ENCODE measurements at regions not wholly inside any gene's neighbourhood (a gene's known extent, or its start where the extent isn't known, plus 50 kb on each side); places are given as distances from the start of the nearest gene placed in this dataset.

DNA sequence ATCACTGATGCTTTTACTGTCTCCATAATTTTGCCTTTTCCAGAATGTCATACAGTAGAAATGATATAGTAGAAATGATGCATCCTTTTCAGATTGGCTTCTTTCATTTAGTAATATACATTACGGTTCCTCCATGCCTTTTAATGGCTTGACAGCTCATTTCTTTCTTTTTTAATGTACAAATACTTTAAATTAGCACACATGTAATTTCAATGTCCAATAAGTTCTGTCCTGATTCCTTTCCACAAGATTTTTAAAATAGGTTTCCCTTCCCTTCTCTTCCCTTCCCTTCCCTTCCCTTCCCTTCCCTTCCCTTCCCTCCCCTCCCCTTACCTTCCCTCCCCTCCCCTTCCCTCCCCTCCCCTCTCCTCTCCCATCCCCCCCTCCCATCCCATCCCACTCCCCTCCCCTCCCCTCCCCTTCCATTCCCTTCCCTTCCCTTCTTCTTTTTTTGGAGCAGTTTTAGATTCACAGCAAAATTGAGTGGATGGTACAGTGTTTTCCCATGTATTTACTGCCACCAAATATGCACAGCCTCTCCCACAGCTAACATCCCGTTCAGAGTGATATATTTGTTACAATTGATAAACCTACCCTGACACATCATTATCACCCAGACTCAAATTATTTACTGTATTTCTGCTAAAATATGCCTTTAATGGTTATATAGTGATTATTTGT is 398.8 kb downstream of the RNF144B start:
- no peak for DNase-seq

DNA sequence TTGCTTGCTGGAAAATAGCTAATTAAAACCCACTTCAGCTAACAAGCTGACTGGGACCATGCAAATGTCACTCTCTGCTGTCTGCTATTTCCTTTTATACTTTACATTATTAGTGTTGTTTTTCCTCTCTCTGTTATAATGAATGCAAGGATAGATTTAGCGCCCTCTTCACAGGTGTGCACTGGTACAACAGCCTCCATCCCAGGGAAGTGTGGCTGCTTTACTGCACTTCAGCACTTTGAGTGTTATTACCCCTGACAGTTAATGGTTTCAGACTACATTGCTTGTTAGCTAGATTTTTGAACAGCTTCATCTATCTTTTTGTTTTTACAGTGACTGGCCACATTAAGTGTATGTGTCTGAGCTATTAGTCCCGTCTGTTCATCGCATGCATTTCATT is 405.7 kb downstream of the RNF144B start:
- no peak for DNase-seq

DNA sequence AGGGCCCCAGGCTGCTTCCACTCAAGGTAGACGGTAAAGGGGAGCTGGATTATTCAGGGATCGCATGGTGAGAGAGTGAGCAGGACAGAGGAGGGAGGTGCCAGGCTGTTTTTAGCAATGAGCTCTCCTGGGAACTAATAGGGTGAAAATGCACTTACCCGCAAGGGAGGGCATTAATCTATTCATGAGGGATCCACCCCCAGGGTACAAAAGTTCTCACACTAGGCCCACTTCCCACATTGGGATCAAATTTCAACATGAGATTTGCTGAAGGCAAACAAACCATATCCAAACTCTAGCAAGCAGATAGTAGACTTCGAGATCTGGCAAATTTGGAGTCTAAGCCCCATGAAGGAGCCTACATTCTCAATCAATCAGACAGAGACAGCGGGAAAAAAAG is 408.6 kb downstream of the RNF144B start:
- no peak for DNase-seq

DNA sequence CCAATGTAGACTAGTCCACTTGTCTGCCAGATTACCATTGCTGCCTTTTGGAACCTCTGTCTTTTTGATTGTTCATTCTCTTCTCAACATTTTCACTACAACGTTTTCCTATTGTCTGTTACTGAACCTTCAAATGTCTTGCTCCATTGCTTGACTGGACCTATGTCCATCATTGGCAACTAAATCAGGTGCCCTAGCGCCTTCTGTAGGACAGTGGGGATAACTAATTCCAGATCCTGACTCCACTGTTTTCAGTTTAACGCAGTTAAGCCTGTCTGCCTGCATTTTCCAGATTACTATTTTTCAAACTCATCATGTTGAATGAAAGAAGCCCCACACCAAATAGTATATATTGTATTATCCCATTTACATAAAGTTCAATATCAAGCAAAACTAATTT is 433.6 kb downstream of the RNF144B start:
- DNase-seq, result no peak

DNA sequence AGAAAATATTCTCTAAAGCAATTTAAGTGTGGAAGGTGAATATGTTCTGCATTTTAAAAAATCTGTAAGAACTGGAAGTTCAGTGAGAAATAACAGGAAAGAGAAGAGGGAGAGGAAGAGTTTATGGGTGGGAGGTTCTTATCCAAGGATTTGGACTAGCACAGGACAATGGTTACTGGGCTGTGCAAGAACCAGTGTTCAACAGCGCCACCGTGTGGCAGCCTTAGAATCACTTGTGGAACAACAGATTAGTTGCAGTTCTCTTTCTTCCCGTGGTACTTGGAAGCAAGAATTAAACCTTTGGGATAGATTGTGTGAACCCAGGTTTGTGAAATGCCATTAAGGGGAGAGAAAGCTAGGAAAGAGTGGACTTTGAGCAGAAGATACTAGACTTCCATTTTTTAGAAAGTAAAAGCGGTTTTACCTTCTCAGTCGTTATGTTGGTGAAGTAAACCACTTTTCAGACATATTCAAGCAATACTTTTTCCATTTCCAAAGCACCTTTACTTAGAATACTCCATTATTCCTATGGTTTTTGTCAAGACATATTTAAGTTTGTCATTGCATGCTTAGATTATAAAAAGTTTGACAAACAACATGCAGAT is 436.7 kb downstream of the RNF144B start:
- no peak for DNase-seq

DNA sequence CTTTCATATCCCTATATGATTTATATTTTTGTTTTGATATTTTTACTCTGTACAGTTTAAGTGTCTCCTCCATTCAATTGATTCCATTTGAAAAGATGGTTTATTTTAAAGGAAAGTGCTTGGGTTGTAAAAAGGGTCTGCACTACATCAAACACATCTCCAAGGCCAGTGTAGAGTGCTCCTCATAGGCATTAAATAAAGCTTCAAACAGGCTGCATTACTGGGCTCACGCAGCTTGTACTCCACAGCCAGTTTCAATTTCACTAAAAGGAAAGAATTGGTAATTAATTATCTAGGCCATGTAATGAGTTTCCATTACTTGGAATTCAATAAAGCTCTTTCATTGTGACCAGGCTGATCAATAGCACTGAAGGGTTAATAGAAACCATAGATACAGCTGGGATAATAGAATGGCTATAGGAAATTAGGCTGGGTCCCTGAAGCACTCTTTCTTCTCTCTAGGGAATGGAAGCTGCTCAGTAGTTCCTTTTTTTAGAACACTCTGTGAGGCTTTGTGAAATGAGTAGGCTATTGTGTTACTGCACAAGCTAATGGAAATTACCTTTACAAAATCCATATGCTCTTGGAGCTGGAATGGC is 442.2 kb downstream of the RNF144B start:
- no peak for DNase-seq

DNA sequence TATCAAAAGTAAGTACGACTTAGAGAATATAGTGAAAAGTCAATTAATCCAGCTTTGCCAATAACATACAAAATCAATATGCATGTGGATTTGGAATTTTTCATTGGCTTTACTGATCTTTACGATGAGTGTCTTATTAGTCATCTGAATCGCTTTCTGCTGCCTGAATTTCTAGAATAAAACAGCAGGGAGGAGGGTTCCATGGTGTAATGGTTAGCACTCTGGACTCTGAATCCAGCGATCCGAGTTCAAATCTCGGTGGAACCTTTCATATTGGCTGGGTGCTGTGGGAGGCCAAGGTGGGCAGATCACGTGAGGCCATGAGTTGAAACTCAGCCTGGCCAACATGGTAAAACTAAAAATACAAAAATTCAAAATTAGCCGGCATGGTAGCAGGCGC is 448.8 kb downstream of the RNF144B start:
- DNase-seq, result no peak

DNA sequence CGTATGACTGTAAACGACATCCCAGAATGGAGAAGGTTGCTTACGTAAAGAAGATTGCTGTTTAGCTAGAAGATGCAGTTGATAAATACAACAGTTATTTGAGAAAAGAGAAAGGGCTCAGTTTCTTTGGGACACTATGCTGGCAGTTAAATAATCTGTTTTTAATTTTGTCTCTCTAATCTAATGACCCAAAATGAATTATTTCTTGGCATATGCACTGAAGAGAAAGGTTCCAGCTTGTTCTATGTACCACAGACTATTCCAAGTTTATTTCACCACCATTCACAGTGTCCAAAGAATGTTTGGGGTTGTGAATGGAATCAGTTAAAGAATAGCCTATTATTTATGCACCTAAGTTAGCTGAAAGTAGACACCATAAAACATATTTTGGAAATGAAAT is 449.9 kb downstream of the RNF144B start:
- no peak for DNase-seq

DNA sequence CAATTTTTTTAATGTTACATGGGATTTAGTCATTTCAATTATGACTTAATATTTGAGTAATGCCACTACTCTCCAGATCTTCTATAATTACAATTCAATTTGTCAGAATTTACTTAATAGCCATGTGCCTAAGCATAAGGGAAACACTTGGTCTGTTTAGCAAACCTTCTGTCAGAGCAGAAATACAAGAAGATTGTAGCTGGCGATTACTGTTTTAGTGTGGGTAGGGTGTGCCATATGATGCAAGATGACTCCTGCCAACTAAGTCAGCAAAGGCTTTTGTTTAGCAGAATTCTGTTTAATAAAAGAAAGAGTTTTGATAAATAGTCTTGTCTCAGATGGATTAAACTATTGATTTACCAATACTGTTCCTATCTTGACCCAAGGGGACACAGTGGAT is 455.4 kb downstream of the RNF144B start:
- no peak for DNase-seq

DNA sequence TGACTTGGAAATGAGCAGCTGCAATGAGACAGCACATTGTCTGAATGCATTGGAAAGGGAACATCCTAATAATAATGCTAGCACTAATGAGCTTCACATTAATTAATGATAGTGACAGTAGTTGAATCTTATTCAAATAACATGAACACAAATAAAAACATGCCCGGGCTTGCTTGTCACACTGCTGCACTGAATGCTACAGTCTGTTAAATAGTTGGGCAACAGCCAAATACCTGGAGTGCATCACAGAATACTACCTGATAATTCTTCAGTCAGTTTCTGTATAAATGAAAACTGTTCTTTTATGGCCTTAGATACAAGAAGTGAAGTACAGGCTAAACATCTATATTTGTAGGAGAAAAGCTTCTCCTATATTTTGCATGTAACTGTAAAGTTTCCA is 458.7 kb downstream of the RNF144B start:
- DNase-seq, result no peak

DNA sequence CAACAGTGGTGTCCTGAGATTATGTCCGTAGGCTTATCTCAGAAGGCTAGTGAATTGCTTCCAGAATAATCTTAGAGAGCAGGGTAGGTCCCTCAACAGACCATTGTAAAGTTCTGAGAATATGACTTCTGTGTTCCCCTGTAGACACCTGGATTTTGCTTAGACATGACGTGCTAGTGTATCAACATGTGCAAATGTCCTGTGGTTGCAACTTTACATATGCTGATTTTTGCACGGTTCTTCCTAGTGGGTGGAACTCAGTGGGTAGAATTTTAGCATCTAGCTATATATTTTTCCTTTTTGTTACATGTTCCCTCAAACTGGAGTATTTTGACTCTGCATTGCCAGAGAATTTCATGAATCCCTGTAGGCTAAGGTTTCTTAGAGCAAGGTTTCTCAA is 459.2 kb downstream of the RNF144B start:
- no peak for DNase-seq

DNA sequence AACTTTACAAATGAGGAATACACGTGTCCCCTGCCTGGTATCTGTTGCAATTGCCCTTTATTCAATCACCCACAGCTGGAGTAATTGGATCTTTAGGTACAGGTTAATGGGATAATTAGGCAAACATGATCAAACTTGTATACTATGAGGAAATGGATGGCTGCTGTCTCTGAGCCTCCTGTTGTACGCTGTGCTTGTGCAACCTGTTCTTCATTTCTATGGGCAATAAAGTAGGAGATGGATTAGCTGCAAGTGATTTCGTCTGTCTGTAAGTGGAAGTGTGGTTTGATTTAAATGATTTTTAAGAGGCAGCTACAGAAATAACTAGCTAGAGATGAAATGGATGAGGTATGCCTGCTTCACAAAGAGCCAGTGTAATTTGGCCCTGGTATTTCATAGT is 474.1 kb downstream of the RNF144B start:
- no peak for DNase-seq

DNA sequence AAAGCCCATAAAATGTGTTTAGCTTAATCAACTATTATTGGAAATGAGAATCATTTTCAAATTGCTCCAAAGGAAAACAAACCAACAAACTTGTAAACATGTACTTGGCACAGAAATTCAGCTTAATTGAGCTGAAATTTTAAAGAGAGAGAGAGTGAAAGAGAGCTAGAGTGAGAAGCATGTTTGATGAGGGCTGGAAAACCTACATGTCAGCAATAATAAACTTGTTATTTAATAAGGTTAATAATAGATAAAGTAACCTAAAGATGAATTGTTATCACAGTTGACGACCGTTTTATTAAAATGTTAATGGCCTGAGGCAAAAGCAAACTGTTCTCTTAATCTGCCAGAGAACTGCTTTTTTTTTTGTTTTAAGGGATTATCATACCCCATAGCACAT is 496.1 kb downstream of the RNF144B start:
- DNase-seq, result no peak

DNA sequence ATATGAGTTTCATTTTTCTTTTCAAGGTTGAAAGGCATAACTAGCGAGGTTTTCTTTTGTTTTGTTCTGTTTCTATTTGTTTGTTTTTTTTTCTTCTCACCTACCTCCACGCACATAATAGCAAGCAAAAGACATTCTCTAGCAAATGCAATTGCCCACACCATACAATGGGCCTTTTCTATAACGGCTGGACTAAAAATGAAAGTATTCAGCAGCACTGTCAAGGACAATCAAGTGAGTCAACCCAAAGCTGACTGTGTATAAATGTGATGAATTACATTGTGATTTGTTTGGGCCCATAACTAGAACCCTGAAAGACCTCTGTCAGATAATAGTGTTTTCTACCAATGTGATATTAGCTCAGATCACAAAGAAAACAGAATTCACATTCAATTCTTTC is 496.7 kb downstream of the RNF144B start:
- no peak for DNase-seq

DNA sequence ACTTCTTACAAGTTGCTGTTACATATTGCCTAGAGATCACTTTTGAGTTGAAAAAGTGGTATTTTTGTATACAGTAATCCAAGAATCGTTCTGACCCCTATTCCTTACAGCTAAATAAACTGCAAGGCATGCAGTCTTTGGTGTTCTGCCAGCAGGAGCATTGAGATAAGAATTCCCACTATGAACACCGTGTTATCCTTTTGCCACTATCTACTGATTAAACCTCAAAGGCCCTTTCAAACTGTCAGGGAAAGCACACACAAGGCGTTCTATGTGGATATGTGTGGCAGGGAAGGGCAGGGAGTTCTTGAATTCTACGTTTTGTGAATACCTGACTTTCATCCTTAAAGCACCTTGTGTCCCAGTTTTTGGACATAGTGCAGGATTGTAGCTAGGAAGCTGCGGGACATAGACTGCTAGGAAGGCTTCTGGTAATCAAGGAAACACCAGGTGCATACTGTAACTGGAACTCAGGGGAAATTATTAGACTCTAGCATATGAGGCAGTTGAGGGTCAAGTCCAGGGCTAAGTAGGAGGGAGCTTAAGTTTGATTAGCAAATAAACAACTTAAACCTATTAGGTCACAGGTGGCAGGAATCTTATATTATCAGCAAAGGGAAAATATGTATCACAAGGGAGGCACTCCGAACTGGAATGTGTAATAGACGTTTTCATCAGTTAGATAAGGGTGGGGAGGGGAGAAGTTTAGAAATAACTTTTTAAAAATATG is 506.6 kb downstream of the RNF144B start:
- DNase-seq, result no peak

DNA sequence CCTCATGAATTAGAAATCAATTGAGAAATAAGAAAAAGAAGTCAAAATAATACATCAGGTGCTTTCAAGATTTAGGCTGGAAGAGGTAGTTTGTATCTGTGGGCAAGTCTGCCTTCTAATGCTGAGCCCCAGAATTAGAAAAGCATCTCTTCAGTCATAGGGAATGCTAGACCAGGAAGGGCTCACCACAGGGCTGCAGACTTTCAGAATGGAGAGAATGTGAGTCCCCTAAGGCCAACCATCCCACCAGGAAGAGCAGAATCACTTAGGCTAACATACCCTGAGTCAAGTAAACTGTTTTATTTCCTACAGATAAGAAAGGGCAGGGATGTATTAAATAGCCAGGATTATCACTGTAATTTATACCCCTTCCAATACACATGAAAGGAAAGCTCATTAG is 510.2 kb downstream of the RNF144B start:
- DNase-seq, result no peak

DNA sequence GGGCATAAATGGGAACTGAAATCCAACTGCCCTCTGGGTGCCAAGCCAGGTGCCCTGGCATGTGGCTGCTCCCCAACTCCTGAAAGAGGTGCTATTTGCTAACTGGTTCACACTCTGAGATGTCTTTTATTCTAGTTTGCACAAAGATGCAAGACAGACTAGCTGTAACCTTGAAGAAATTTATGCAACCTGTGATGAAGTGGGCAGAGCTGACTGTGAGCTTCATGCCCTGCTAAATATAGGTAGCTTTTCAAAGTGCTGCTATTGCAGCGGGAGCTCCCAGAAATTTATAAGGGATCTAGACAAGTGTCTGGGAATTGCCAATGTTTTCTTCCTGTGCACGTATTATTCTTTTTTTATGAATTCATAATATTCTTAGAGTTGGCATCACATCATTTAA is 517.5 kb downstream of the RNF144B start:
- DNase-seq, result no peak

DNA sequence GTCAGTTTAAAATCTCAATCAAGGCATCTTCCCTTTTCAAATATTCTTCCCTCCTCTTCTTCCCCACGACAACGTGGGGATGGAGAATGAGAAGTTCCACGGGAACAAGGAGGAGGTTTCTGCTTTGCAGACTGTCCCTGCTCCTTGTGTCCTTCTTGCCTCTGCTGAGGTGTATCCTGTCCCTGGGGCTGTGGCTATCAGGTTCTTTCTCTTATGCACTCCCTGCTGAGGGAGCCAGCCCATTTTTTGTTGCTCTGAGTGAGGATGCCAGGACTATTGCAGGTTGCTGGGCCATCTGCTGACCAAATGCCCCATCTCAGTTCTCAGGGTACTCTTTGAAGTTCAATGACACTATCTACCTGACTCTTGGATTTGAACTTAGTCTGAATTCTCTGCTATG is 533.6 kb downstream of the RNF144B start:
- no peak for DNase-seq

DNA sequence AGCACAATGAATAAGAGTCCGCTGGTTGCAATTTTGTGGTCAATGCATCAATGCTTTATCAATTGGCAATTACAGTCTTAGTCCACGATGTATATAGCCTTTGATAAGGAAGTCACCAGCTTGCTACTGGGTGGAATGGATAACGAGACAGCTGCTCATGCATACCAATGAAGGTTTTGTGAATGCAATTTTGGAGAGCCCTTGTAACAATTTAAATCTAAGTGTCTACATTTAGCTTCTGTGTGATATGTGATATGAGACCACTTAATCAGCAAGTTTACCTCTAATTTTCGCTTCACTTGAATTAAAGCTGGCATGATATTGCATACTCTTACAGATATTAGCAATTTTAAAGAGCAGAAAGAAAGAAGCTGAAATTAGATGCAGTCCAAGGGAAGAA is 543.9 kb downstream of the RNF144B start:
- DNase-seq, result no peak

DNA sequence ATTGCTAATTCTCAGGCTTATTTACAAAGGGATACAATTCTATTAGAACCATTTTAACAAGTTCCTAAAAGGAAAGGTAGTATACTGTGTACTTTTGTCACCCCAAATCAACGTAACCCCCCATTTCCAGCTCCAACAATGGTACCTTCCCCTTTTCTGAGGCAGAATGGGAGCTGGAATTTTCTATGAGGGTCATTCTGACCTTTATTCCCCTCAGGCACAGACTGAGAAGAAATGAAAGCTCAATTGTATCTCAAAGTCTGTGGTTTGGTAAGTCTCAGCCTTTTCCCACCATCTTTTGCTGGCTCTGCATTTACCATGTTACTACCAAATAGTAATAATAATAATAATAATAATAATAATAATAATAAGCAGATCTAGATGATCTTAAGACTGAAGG is 571.0 kb downstream of the RNF144B start:
- no peak for DNase-seq

DNA sequence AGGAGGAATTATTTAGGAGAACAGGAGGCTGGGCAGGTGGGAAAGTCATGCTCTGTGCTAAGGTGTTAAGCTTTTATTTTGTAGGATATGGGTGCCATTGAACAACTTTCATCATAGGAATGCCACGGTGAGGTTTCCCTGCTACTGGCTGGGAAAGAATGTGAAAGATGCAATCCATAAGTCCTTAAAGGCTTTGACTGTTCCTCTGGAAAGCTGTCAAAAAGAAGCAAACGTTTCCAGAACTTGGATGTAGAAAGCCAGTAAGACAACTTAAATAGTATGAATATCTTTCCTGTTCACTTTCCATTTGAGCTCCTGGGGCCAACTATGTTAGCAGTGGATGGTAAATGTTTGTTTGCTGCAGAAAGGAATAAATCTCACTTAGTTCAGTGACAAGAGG is 574.4 kb downstream of the RNF144B start:
- DNase-seq, result no peak

DNA sequence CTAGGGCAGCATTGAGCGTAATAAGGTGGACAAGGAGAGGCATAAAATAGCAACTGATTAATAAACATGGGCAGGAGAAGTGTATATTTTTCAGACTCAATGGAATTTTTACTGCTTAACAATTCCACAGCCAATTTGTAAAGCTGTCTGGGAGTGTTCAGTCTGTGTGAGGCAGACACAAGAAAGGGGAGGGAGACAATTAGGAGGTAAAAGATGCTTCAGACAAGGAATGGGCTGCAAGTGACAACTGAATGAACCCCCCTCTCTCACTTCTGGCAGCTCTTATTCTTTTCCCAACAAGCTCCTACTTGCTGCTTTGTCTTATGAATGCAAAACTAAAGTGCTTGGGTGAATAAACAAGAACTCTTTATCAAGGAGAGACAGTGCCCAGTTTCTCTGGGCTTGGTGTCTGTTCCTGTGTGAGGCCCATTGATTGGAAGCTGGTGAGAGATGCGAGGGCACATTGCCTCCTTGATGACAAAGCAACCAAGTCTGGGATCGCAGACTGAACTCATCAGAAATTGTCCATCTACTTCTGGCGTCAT is 575.3 kb downstream of the RNF144B start:
- DNase-seq, result no peak

DNA sequence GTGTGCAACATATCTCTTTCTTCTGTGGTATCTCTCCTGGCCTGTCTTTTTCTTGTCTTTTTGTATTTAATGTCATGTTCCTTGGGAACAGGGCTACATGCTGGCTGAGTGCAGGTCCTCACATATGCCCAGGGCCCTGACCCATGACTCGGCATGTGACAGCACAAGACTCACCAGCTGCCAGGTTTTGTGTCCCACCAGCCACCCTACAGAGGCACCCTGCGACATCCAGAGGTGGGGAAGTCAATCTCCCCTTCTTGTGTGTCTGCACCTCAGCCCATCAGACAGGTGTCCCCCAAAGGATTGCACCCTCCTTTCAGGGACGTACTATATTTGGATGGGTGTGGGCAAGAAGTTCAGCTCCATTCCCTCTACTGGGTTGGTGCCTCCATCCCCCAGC is 576.3 kb downstream of the RNF144B start:
- no peak for DNase-seq

DNA sequence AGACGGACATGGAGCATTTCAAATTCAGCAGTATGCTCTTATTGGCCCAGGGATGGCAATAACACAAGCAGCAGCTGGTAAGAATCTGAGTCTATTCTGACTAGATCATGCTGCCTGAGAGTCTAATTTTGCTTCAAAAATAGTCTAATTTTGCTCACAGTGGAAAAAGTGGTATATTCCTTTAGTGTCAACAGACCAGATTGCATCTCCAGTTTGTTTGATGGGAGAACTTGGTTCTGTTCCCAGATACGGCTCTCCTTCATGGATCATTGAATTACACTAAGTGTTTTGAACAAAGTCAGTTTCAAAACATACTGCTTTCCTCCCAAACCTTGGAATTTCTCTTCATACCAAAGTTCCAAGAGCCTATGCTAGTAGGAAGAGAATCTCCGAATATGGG is 586.1 kb downstream of the RNF144B start:
- DNase-seq, result no peak

Measured in SHP77 treated with DMSO at 0.1 percent for 48 hours (cell line).